DOHH2 (cell line): ENCODE measurements at regions not wholly inside any gene's neighbourhood (a gene's known extent, or its start where the extent isn't known, plus 50 kb on each side); places are given as distances from the start of the nearest gene placed in this dataset.

ENCODE experiments used
- CTCF ChIP-seq: fragments of 200-600 bp; sonication (generic); IDR thresholded peaks from one replicate; pipeline ENCODE4 v1.5.1; 2014; ENCODE audit warnings: antibody characterized with exemption, mild to moderate bottlenecking, low read depth, low read length; ENCODE audit not compliant: poor library complexity, severe bottlenecking
- EZH2phosphoT487 ChIP-seq: fragments of 200-600 bp; sonication (generic); IDR thresholded peaks from 2 replicates; pipeline ENCODE4 v1.6.1; 2017; ENCODE audit warnings: borderline replicate concordance, mild to moderate bottlenecking, antibody characterized with exemption, low read length, moderate library complexity, mixed read lengths

- no peak for TF ChIP-seq CTCF
- TF ChIP-seq EZH2phosphoT487 = no peak
These were observed 270.3 kb upstream of the CCDC54 start for GRCh38 chr3:107106907-107107306.
